AG09319 (cell line): ENCODE measurements at regions not wholly inside any gene's neighbourhood (a gene's known extent, or its start where the extent isn't known, plus 50 kb on each side); places are given as distances from the start of the nearest gene placed in this dataset.

Source experiments
- DNase-seq: peaks from one replicate; pipeline ENCODE4 v3.0.0-alpha.2; 2010; ENCODE audit warnings: low read depth; ENCODE audit errors: extremely low read depth
- TF ChIP-seq, protein P1 (sequence below): IDR thresholded peaks from 2 replicates; pipeline ENCODE4 v1.5.1; 2011; ENCODE audit warnings: low read depth, mild to moderate bottlenecking, inconsistent platforms, low read length, moderate library complexity

GRCh38 chr7:92991190-92991589 lies 126.6 kb downstream of the SAMD9 start:
- TF ChIP-seq, protein P1, sequence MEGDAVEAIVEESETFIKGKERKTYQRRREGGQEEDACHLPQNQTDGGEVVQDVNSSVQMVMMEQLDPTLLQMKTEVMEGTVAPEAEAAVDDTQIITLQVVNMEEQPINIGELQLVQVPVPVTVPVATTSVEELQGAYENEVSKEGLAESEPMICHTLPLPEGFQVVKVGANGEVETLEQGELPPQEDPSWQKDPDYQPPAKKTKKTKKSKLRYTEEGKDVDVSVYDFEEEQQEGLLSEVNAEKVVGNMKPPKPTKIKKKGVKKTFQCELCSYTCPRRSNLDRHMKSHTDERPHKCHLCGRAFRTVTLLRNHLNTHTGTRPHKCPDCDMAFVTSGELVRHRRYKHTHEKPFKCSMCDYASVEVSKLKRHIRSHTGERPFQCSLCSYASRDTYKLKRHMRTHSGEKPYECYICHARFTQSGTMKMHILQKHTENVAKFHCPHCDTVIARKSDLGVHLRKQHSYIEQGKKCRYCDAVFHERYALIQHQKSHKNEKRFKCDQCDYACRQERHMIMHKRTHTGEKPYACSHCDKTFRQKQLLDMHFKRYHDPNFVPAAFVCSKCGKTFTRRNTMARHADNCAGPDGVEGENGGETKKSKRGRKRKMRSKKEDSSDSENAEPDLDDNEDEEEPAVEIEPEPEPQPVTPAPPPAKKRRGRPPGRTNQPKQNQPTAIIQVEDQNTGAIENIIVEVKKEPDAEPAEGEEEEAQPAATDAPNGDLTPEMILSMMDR, result no peak
- DNase-seq, result no peak

DNA sequence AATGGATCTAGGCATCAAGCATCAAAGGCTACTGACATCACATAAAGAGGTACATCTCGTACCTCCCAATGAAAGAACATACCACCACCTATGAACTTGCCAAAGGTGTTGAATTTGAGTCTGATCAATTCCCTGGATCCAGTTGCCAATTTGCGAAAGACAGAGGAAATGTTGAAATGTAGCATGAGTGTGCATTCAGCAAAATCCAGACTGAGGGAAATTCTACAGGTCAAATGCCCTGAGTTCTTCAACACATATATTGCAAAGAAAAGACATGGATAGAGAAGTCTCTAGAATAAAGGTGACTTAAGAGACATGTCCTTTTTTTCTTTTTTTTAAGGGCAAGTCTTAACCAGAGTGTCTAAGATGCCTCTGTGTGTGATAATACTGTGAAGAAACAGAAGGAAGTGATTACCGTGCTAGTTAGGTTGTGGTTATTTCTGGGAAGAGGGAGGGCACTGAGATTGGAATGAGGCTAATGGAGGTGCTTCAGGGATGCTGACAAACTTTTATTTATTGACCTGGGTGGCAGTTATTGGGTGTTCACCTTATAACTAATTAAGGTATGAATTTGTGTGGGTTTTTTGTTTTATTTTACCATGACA lies 128.7 kb downstream of the SAMD9 start:
- TF ChIP-seq, protein P1, result no peak
- peak; percentile 5 for DNase-seq

GRCh38 chr7:92988051-92988450 lies 129.7 kb downstream of the SAMD9 start:
- TF ChIP-seq, protein P1, result peak; percentile 29
- DNase-seq, result peak; percentile 11

- no peak for DNase-seq
- TF ChIP-seq, protein P1, result no peak
Measured at GRCh38 chr7:92987538-92987937, 130.2 kb downstream of the SAMD9 start.

GRCh38 chr7:92987095-92987494 lies 130.7 kb downstream of the SAMD9 start:
- TF ChIP-seq, protein P1, result no peak
- peak; percentile 22 for DNase-seq

GRCh38 chr7:92982928-92983327 lies 134.9 kb downstream of the SAMD9 start:
- no peak for DNase-seq
- TF ChIP-seq, protein P1, result no peak

GRCh38 chr7:92976931-92977330 lies 140.6 kb upstream of the CDK6 start:
- DNase-seq, result no peak
- TF ChIP-seq, protein P1, result no peak
